GM19467 (cell line): ENCODE measurements at regions not wholly inside any gene's neighbourhood (a gene's known extent, or its start where the extent isn't known, plus 50 kb on each side); places are given as distances from the start of the nearest gene placed in this dataset.
A peak's percentile ranks its signal among the peaks of the same experiment; 100 is the strongest.
"Not testable (repeated sequence)": the region's sequence is repeated elsewhere in the genome, so short reads cannot be mapped to it uniquely, and the experiment has no call there.

Experiments used
- ATAC-seq: cut with Tn5 transposase; IDR thresholded peaks from one replicate; pipeline ENCODE4 v1.9.1; 2021; ENCODE audit warnings: mild to moderate bottlenecking, moderate library complexity; ENCODE audit not compliant: unreplicated experiment

DNA sequence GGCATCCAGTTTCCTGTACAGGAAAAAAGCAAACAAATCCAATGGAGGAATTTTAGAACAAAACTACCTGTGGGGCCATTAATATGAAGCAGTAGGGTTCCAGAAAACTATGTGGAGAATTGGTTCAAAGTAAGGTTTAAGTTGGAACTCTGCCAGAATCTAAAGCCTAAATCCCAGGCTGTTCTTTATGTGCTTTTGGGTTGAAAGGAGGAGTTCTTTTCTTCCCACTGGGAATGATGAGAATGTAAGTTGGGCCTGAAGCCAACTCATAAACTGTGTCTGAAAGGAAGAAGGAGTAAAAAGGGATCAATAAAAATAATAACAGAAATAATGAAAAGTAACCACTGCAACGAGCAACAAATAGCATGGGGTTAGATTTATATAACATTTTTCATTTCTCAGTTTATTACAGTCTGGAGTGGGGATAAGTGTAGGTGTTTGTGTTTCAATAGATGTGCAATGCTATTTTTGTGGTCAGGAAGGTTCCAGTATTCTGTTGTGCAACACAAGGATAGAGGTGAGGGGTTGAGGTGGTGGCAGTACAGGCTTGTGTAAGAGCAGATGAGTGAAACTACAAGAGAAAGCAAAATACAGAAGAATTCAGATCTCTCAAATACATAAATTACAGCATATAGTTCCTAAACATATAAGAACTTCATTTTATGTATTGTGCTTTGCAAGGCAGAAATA is 373.6 kb downstream of the EMP1 start:
- ATAC-seq, result no peak

- no peak for ATAC-seq
These were observed 369.8 kb downstream of the EMP1 start for GRCh38 chr12:13566292-13566691.

DNA sequence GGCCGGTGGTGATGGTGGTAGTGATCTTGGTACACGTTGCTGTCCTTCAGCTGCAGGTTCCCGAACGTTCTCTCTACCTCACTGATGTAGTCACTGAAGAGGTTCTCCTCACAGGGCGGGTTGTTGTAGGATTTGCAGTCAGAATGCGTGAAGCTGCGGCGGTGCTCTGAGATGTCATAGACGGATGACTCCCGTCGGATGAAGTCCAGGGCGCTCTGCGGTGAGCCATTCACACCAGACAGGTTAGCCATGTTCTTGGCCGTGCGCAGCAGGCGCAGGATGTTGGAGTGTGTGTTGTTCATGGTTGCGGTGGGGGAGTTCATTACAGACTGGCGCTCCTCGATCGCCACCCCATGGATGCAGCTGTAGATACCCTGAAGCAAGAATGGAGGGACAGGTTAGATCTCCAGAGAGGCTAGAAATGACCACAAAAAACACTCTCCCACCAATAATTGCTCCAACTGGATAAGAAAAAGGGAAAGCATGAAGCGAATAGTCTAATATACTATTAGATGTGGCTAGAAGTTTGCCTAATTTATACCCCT is 367.8 kb downstream of the EMP1 start:
- no peak for ATAC-seq

DNA sequence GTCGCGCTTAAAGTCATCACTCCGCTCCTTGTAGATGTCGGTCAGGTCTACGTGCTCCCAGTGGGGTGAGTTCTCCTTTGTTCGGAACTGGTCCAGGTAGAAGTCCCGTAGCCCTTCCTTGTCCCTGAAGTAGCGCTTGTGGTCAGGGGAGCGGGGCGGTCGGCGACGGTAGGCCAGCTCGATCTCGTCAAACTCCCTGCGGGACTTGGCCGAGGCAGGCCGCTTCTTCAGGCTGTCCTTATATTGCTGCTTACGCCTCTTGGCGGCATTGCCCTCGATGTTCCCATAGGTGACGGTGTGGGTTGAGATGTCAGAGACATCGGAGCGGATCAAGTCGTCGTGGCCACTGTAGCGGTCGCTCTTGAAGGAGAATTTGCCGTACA is 367.2 kb downstream of the EMP1 start:
- ATAC-seq, result no peak

GRCh38 chr12:13562915-13563742 is 366.6 kb downstream of the EMP1 start:
- ATAC-seq, result no peak

DNA sequence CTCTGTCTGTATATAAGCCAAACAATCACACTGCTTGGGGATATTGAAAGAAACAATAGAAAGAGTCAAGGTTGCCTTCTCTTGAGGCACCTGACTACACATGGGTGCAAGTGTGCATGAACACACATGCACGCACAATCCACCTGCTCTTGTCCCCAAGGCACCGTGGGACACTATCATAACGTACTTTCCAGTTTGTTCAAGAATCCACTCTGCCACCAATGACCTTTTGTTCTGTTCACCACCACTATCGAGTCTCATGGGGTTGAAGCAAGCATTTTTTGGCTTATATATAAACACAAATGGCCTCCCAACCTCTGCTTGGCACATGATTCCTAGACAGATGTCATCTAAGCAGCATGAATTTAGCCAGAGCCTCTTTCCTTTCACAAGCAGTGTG is 365.4 kb downstream of the EMP1 start:
- ATAC-seq, result no peak

DNA sequence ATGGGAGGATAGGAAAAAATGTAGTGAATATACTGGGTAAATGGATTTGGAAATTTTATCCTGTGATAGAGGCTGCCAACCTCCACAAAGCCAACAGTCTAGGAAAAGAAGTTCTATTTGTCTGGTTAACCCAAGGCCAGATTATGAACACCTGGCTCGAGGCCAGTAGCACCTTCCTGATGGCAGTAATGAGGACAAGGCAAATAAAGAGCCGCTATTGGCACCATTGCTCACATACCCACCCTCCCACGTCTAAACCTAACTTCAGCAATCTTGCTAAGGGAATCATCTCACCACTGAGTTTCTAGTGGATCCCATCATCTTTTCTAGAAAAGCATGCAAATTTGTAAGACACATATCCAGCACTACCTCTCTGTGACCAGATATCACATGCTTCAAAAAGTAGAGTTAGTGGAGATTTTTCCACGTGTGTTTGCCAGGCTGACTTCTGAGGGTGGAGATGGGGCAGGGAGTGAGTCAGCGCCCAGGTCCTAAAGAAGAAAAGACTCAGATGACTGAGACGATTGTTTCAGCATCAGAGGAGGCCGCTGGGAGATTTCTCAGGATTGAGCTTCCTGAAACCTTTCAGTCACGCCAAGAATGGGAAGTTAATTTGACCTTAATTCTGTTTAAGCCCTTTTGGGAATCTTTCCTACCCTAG is 362.9 kb downstream of the EMP1 start:
- no peak for ATAC-seq

DNA sequence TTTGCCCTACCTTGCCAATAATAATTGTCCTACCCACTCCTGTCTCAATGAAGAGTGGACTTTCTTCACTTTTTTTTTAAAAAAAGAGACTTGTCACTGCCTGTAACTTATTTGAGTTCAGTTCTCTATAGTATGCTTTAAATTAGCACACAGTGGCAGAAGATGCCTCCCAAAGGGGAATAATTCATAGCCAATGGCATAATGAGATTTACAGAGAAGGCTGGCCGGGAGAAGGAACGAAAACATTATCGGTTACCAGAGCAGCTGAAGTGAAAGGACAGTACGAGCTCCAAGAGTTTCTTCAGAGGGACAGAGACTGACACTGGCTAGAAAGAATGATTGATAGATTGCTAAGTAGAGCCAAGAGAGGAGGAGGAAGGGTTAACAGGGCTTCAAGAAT is 356.3 kb downstream of the EMP1 start:
- no peak for ATAC-seq

GRCh38 chr12:13547283-13547682 is 350.8 kb downstream of the EMP1 start:
- no peak for ATAC-seq

DNA sequence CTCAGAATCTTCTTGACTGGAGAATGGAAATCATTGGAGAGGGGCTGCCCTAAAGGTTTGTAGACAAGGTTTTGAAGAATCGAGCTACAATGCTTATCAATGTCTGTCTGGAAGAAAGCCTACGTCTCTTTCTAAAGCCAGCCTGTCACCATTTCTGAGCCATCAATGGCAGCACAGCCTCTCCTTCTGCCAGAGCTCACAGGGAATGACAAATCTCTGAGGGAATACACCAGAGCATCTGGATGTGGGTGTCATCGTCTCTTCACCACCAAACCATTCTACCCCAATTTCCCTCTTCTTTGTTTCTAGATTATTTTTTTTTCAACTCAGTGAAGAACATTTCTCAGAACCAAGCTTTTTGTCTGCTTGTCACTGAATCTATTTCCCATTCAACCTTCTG is 349.7 kb downstream of the EMP1 start:
- ATAC-seq, result no peak

GRCh38 chr12:13539051-13539450 is 342.5 kb downstream of the EMP1 start:
- ATAC-seq, result no peak

DNA sequence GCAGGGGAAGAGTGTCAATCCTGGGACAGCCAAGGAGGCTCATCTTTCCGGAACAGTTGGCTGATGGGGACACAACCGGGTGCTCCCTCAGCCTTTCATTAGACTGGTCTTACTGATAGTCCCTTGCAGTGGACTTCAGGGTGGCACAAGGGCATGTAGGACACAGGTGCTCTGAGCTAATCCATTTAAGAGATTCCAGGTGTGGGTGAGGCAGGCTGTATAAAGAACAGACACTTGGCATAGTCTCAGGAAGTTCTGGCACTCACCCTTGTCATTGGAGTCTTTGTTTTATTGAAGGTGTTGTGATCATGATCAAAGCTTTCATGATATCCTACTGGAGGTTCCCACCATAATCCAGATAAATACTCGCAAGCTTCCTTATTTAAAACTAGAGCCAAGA is 341.6 kb downstream of the EMP1 start:
- ATAC-seq, result no peak

GRCh38 chr12:13537623-13538022 is 341.1 kb downstream of the EMP1 start:
- no peak for ATAC-seq

GRCh38 chr12:13536219-13536910 is 339.8 kb downstream of the EMP1 start:
- peak; percentile 88 for ATAC-seq

GRCh38 chr12:13534645-13535398 is 338.3 kb downstream of the EMP1 start:
- no peak for ATAC-seq

- ATAC-seq, result no peak
These were observed 337.7 kb downstream of the EMP1 start for GRCh38 chr12:13534242-13534641.

- no peak for ATAC-seq
These were observed 334.4 kb downstream of the EMP1 start for GRCh38 chr12:13530966-13531365.

DNA sequence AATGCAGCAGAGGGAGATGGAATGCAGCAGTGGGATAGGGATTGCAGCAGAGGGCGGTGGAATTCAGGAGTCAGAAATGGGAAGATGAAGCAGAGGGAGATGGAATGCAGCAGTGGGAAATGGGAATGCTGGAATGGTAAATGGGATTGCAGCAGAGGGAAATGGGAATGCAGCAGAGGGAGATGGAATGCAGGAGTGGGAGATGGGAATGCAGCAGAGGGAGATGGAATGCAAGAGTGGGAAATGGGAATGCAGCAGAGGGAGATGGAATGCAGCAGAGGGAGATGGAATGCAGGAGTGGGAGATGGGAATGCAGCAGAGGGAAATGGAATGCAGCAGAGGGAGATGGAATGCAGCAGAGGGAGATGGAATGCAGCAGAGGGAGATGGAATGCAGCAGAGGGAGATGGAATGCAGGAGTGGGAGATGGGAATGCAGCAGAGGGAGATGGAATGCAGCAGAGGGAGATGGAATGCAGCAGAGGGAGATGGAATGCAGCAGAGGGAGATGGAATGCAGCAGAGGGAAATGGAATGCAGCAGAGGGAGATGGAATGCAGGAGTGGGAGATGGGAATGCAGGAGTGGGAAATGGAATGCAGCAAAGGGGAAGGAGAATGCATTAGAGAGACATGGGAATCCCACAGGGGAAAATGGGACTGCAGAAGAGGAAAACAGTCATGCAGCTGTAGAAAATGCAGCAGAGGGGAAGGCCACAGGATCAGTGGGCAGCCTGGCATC is 329.8 kb downstream of the EMP1 start:
- ATAC-seq, result not testable (repeated sequence)

DNA sequence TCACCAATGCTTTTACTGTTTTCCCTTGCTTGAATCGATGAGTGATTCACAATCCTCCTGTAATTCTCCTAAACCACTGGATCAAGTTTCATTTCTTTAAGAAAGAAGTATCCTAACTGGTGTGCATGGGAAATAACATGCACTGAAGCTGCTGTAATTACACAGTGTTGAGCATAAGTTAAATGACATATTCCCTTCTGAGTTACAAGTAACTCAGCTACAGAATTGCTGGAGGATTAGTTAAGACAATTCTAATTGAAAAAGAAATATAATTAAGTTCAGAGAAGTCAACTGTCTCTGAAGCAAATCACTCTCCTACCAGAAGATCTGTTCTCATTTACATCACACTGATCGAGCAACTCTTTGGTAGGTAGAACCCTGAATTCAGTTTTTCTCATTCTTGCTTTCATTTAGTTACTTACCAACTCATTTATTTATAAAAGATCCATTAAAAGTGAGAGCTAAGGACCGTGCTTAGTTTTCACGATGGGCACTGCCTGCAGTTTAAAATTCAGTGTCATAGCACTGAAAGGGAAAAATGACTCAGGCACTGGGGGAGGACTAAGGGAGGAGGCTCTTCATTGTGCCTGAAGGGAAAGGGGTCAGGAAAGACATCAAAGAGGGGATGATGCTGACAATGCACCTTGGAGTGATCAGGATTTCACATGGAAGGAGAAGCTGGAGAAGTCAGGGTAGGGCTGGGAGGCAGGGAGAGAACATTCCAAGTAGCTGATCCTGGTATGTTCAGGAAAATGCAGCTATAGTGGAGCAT is 327.2 kb downstream of the EMP1 start:
- no peak for ATAC-seq
